ENCODE measurements at regions not wholly inside any gene's neighbourhood (a gene's known extent, or its start where the extent isn't known, plus 50 kb on each side); places are given as distances from the start of the nearest gene placed in this dataset.
"Not testable (repeated sequence)": the region's sequence is repeated elsewhere in the genome, so short reads cannot be mapped to it uniquely, and the experiment has no call there.

GRCh38 chr6:146981981-146982380 is 222.2 kb upstream of the STXBP5 start:
- Histone ChIP-seq H3K4me1 (ENCODE audit: control insufficient read depth, low read depth, low read length) (no peaks in the 10 kb centered on the region), H3K27me3 (ENCODE audit: control insufficient read depth, insufficient read depth, low read length) (no peaks in the 10 kb centered on the region), H3K27ac (ENCODE audit: low read length) (no peak overlapping the region), H3K9ac (ENCODE audit: low read length) (no peak overlapping the region), H3K9me3 (ENCODE audit: control insufficient read depth, low read depth, low read length) (no peaks in the 10 kb centered on the region), H3K4me3 (ENCODE audit: low read length) (no peak overlapping the region), H3K36me3 (ENCODE audit: control insufficient read depth, low read depth, low read length) (no peaks in the 10 kb centered on the region)

- H3K4me1 ChIP-seq (ENCODE audit: control insufficient read depth, low read depth, low read length), result no peaks in the 10 kb centered on the region
- no peak overlapping the region for H3K9ac ChIP-seq (ENCODE audit: low read length)
- no peak overlapping the region for H3K27ac ChIP-seq (ENCODE audit: low read length)
- no peak overlapping the region for H3K4me3 ChIP-seq (ENCODE audit: low read length)
- no peaks in the 10 kb centered on the region for H3K27me3 ChIP-seq (ENCODE audit: control insufficient read depth, insufficient read depth, low read length)
- H3K9me3 ChIP-seq (ENCODE audit: control insufficient read depth, low read depth, low read length), result no peaks in the 10 kb centered on the region
- no peaks in the 10 kb centered on the region for H3K36me3 ChIP-seq (ENCODE audit: control insufficient read depth, low read depth, low read length)
Observed at GRCh38 chr6:146984251-146984924, 219.8 kb upstream of the STXBP5 start.

DNA sequence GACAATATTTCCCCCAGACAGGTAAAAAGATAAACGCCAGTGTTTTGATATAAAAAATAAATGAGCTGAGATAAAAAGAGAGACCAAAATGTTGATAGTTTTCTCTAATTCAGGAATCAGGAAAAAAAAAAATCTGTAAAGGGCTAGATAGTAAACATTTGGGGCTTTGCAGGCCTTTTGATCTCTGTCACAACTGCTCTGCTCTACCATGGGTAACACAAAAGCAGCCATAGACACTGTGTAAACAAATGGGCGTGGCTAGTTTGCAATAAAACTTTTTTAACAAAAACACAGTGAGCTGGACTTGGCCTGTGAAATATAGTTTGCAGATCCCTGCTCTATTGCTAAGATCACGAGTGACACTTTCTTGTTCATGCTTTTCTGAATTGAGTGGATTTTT is 219.1 kb upstream of the STXBP5 start:
- H3K27me3 ChIP-seq (ENCODE audit: control insufficient read depth, insufficient read depth, low read length), result no peaks in the 10 kb centered on the region
- H3K9ac ChIP-seq (ENCODE audit: low read length), result no peak overlapping the region
- no peak overlapping the region for H3K27ac ChIP-seq (ENCODE audit: low read length)
- no peak overlapping the region for H3K4me3 ChIP-seq (ENCODE audit: low read length)
- no peaks in the 10 kb centered on the region for H3K4me1 ChIP-seq (ENCODE audit: control insufficient read depth, low read depth, low read length)
- no peaks in the 10 kb centered on the region for H3K9me3 ChIP-seq (ENCODE audit: control insufficient read depth, low read depth, low read length)
- no peaks in the 10 kb centered on the region for H3K36me3 ChIP-seq (ENCODE audit: control insufficient read depth, low read depth, low read length)

- Histone ChIP-seq H3K9ac (ENCODE audit: low read length) (no peak overlapping the region), H3K36me3 (ENCODE audit: control insufficient read depth, low read depth, low read length) (no peaks in the 10 kb centered on the region), H3K4me3 (ENCODE audit: low read length) (no peak overlapping the region), H3K27me3 (ENCODE audit: control insufficient read depth, insufficient read depth, low read length) (no peaks in the 10 kb centered on the region), H3K9me3 (ENCODE audit: control insufficient read depth, low read depth, low read length) (no peaks in the 10 kb centered on the region), H3K27ac (ENCODE audit: low read length) (no peak overlapping the region), H3K4me1 (ENCODE audit: control insufficient read depth, low read depth, low read length) (no peaks in the 10 kb centered on the region)
Observed at GRCh38 chr6:146985966-146986365, 218.3 kb upstream of the STXBP5 start.

DNA sequence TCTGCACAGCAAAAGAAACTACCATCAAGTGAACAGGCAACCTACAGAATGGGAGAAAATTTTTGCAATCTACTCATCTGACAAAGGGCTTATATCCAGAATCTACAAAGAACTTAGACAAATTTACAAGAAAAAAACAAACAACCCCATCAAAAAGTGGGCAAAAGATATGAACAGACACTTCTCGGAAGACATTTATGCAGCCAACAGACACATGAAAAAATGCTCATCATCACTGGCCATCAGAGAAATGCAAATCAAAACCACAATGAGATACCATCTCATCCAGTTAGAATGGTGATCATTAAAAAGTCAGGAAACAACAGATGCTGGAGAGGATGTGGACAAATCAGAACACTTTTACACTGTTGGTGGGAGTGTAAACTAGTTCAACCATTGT is 216.3 kb upstream of the STXBP5 start:
- not testable (repeated sequence) for H3K4me3 ChIP-seq (ENCODE audit: low read length); H3K27me3 ChIP-seq (ENCODE audit: control insufficient read depth, insufficient read depth, low read length); H3K4me1 ChIP-seq (ENCODE audit: control insufficient read depth, low read depth, low read length); H3K36me3 ChIP-seq (ENCODE audit: control insufficient read depth, low read depth, low read length); H3K9me3 ChIP-seq (ENCODE audit: control insufficient read depth, low read depth, low read length); H3K9ac ChIP-seq (ENCODE audit: low read length); H3K27ac ChIP-seq (ENCODE audit: low read length)

GRCh38 chr6:146989860-146990259 is 214.4 kb upstream of the STXBP5 start:
- no peak overlapping the region for H3K4me3 ChIP-seq (ENCODE audit: low read length)
- H3K9ac ChIP-seq (ENCODE audit: low read length), result no peak overlapping the region
- no peaks in the 10 kb centered on the region for H3K36me3 ChIP-seq (ENCODE audit: control insufficient read depth, low read depth, low read length)
- H3K4me1 ChIP-seq (ENCODE audit: control insufficient read depth, low read depth, low read length), result no peaks in the 10 kb centered on the region
- no peak overlapping the region for H3K27ac ChIP-seq (ENCODE audit: low read length)
- no peaks in the 10 kb centered on the region for H3K9me3 ChIP-seq (ENCODE audit: control insufficient read depth, low read depth, low read length)
- H3K27me3 ChIP-seq (ENCODE audit: control insufficient read depth, insufficient read depth, low read length), result no peaks in the 10 kb centered on the region

- Histone ChIP-seq H3K27me3 (ENCODE audit: control insufficient read depth, insufficient read depth, low read length) (no peaks in the 10 kb centered on the region), H3K9me3 (ENCODE audit: control insufficient read depth, low read depth, low read length) (no peaks in the 10 kb centered on the region), H3K27ac (ENCODE audit: low read length) (no peak overlapping the region), H3K4me3 (ENCODE audit: low read length) (no peak overlapping the region), H3K36me3 (ENCODE audit: control insufficient read depth, low read depth, low read length) (no peaks in the 10 kb centered on the region), H3K9ac (ENCODE audit: low read length) (no peak overlapping the region), H3K4me1 (ENCODE audit: control insufficient read depth, low read depth, low read length) (no peaks in the 10 kb centered on the region)
Observed at GRCh38 chr6:146990284-146990683, 213.9 kb upstream of the STXBP5 start.

DNA sequence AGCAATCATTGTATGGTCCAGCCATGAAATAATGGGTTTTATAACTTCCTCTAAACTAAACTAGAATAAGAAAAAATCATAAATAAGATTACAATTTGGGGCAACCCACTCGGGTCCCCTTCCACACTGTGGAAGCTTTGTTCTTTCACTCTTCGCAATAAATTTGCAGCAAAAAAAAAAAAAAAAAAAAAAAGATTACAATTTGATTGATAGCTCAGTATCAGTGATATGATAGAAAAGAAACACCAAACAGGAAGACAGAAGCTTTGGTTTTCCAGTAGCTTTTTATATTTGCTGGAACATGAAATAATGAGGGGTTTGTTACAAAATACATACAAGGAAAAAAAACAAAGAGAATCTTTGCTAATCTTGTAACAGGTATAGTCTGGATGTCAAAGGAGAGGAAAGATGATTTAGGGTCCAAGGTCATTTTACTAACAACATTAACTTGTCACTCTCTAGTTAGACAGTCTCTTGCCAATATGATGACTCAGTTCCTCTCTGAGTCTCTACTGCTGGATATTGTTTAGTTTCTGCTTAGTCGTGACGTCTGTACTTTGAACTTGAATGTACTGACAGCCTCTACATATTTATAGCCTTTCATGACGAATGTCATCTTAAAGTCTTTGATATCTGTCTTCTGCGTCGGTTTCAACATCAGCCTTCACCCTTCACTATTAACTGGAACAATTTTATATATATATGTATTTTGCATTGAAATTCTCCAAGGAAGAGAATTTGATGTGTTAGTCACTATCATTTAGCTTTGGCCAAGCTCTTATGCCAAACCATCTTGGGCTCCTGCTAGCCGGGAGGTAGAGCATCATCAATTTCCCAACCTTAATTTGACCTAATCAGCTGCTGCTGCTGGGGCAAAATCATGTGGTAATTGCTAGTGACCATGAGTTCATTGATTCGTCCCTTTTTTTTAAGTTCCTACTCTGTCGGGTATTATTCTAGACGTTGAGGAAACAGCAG is 213.1 kb upstream of the STXBP5 start:
- H3K9me3 ChIP-seq (ENCODE audit: control insufficient read depth, low read depth, low read length), result no peaks in the 10 kb centered on the region
- no peak overlapping the region for H3K27ac ChIP-seq (ENCODE audit: low read length)
- no peak overlapping the region for H3K9ac ChIP-seq (ENCODE audit: low read length)
- no peak overlapping the region for H3K4me3 ChIP-seq (ENCODE audit: low read length)
- no peaks in the 10 kb centered on the region for H3K4me1 ChIP-seq (ENCODE audit: control insufficient read depth, low read depth, low read length)
- H3K36me3 ChIP-seq (ENCODE audit: control insufficient read depth, low read depth, low read length), result no peaks in the 10 kb centered on the region
- H3K27me3 ChIP-seq (ENCODE audit: control insufficient read depth, insufficient read depth, low read length), result no peaks in the 10 kb centered on the region

GRCh38 chr6:146997062-146997461 is 207.2 kb upstream of the STXBP5 start:
- Histone ChIP-seq H3K9me3 (ENCODE audit: control insufficient read depth, low read depth, low read length) (no peaks in the 10 kb centered on the region), H3K36me3 (ENCODE audit: control insufficient read depth, low read depth, low read length) (no peaks in the 10 kb centered on the region), H3K27ac (ENCODE audit: low read length) (no peak overlapping the region), H3K27me3 (ENCODE audit: control insufficient read depth, insufficient read depth, low read length) (no peaks in the 10 kb centered on the region), H3K9ac (ENCODE audit: low read length) (no peak overlapping the region), H3K4me1 (ENCODE audit: control insufficient read depth, low read depth, low read length) (peaks cover 5% of the 10 kb centered on the region), H3K4me3 (ENCODE audit: low read length) (no peak overlapping the region)

- H3K36me3 ChIP-seq (ENCODE audit: control insufficient read depth, low read depth, low read length), result no peaks in the 10 kb centered on the region
- no peaks in the 10 kb centered on the region for H3K27me3 ChIP-seq (ENCODE audit: control insufficient read depth, insufficient read depth, low read length)
- H3K27ac ChIP-seq (ENCODE audit: low read length), result no peak overlapping the region
- peaks cover 5% of the 10 kb centered on the region for H3K4me1 ChIP-seq (ENCODE audit: control insufficient read depth, low read depth, low read length)
- H3K9me3 ChIP-seq (ENCODE audit: control insufficient read depth, low read depth, low read length), result no peaks in the 10 kb centered on the region
- no peak overlapping the region for H3K9ac ChIP-seq (ENCODE audit: low read length)
- H3K4me3 ChIP-seq (ENCODE audit: low read length), result no peak overlapping the region
Observed at GRCh38 chr6:146999766-147000165, 204.5 kb upstream of the STXBP5 start.

DNA sequence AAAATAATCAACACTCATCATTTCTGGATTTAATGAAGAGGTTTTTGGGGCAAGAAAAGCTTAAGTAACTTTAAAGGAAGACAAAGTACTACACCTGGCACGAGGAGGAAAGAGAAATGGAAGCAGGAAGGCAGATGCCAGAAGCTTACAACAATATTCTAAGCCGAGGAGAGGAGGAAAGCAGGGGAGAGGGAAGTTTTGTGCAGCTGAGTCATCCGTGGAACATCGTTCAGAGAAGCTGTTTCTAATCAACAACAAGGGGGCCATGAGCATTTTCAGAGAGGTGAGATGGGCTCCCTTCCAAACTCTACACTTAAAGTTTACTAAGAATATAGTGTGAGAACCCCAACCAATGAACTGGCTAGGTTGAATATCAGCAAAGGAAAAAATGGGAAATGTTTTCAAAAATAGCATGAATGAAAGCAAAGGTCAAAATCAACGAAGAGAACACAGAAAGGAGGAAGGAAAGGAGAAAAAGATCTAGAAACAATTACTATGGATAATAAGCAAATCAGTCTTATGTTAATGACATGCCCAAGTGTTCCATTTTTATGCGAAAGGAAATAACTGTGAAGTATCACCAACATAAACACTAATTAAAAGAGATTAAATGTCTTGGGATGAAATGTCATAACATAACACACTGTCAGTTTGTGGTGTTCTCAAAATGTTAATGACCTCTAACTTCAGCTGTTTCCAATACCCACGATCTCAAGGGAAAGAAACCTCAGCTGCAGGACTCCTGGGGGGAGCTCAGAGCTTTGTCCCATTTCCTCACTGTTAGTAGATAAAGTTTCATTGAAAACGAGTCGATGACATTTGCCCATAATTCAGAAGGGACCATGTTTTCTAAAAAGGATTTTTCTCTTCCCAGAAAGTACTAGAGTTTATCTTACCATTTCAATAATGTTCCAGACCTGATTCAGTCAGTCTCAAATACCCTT is 203.4 kb upstream of the STXBP5 start:
- H3K9ac ChIP-seq (ENCODE audit: low read length), result no peak overlapping the region
- no peak overlapping the region for H3K4me3 ChIP-seq (ENCODE audit: low read length)
- H3K9me3 ChIP-seq (ENCODE audit: control insufficient read depth, low read depth, low read length), result no peaks in the 10 kb centered on the region
- H3K36me3 ChIP-seq (ENCODE audit: control insufficient read depth, low read depth, low read length), result no peaks in the 10 kb centered on the region
- peaks cover 5% of the 10 kb centered on the region for H3K4me1 ChIP-seq (ENCODE audit: control insufficient read depth, low read depth, low read length)
- H3K27me3 ChIP-seq (ENCODE audit: control insufficient read depth, insufficient read depth, low read length), result no peaks in the 10 kb centered on the region
- no peak overlapping the region for H3K27ac ChIP-seq (ENCODE audit: low read length)
